GM23248 (cell line): ENCODE measurements at regions not wholly inside any gene's neighbourhood (a gene's known extent, or its start where the extent isn't known, plus 50 kb on each side); places are given as distances from the start of the nearest gene placed in this dataset.

ENCODE experiments used
- DNase-seq: peaks from one replicate; pipeline ENCODE4 v3.0.0-alpha.2; 2015
- H2AFZ ChIP-seq: fragments of 200-600 bp; sonication (generic); 2 replicates; pipeline ENCODE4 v1.6.1; 2016; ENCODE audit warnings: antibody characterized with exemption
- H3F3A ChIP-seq: fragments of 200-600 bp; sonication (generic); 2 replicates; pipeline ENCODE4 v1.6.1; 2016; ENCODE audit warnings: mild to moderate bottlenecking, antibody characterized with exemption, mixed run types; ENCODE audit not compliant: insufficient read depth
- H3K27ac ChIP-seq: fragments of 200-600 bp; sonication (generic); 2 replicates; pipeline ENCODE4 v1.5.1; 2016; ENCODE audit warnings: mild to moderate bottlenecking
- H3K27me3 ChIP-seq: fragments of 200-600 bp; sonication (generic); replicated peaks from 2 replicates; pipeline ENCODE4 v1.6.1; 2016; ENCODE audit warnings: mild to moderate bottlenecking; ENCODE audit not compliant: insufficient read depth
- H3K36me3 ChIP-seq: fragments of 200-600 bp; sonication (generic); 2 replicates; pipeline ENCODE4 v1.6.1; 2016; ENCODE audit warnings: low read depth, mild to moderate bottlenecking
- H3K4me1 ChIP-seq: fragments of 200-600 bp; sonication (generic); 2 replicates; pipeline ENCODE4 v1.6.1; 2016; ENCODE audit warnings: mild to moderate bottlenecking; ENCODE audit not compliant: insufficient read depth
- H3K4me2 ChIP-seq: fragments of 200-600 bp; sonication (generic); one replicate; pipeline ENCODE4 v1.6.1; 2016; ENCODE audit warnings: mild to moderate bottlenecking; ENCODE audit not compliant: unreplicated experiment
- H3K4me3 ChIP-seq: fragments of 200-600 bp; sonication (generic); 2 replicates; pipeline ENCODE4 v1.5.1; 2016; ENCODE audit warnings: mild to moderate bottlenecking
- H3K79me2 ChIP-seq: fragments of 200-600 bp; sonication (generic); 2 replicates; pipeline ENCODE4 v1.6.1; 2016; ENCODE audit warnings: mild to moderate bottlenecking; ENCODE audit not compliant: insufficient read depth
- H3K9ac ChIP-seq: fragments of 200-600 bp; sonication (generic); 2 replicates; pipeline ENCODE4 v1.6.1; 2016; ENCODE audit warnings: mild to moderate bottlenecking
- H3K9me2 ChIP-seq: fragments of 200-600 bp; sonication (generic); 2 replicates; pipeline ENCODE4 v1.6.1; 2016; ENCODE audit warnings: mixed run types, mild to moderate bottlenecking, moderate library complexity; ENCODE audit not compliant: insufficient read depth
- H3K9me3 ChIP-seq: fragments of 200-600 bp; sonication (generic); one replicate; pipeline ENCODE4 v1.6.1; 2017; ENCODE audit warnings: low read depth
- H4K20me1 ChIP-seq: fragments of 200-600 bp; sonication (generic); 2 replicates; pipeline ENCODE4 v1.6.0; 2016; ENCODE audit not compliant: insufficient read depth
- EZH2 ChIP-seq: fragments of 200-600 bp; sonication (generic); IDR thresholded peaks from 2 replicates; pipeline ENCODE4 v1.6.1; 2018; ENCODE audit warnings: antibody characterized with exemption, mild to moderate bottlenecking; ENCODE audit not compliant: insufficient read depth, poor library complexity, severe bottlenecking
- EZH2phosphoT487 ChIP-seq: fragments of 200-600 bp; sonication (generic); IDR thresholded peaks from 2 replicates; pipeline ENCODE4 v1.6.1; 2018; ENCODE audit warnings: antibody characterized with exemption, moderate library complexity, mild to moderate bottlenecking, low read depth; ENCODE audit not compliant: insufficient read depth
- WGBS, 2 experiments: methylation state at CpG; one replicate each; pipeline ENCODE4 v1.1.6; 2015 to 2017; ENCODE audit warnings: low lambda C conversion rate in 2 of 2, low coverage in 1 of 2; ENCODE audit errors: missing lambda C conversion rate in 2 of 2; 5-methylcytosine and 5-hydroxymethylcytosine counted together
- in situ Hi-C: fragments of 300-500 bp; cut with MboI; formaldehyde crosslinking; loops from 2 replicates; pipeline ENCODE4 v1.15.0; 2020

- H3K4me2 ChIP-seq = no peak overlapping the region
- no peak overlapping the region for H3K27ac ChIP-seq
- H2AFZ ChIP-seq = no peak overlapping the region
- TF ChIP-seq EZH2 = no peak
- H3K27me3 ChIP-seq = no peaks in the 10 kb centered on the region
- 3 to 8% methylated on average over 6 of the region's 6 CpGs for WGBS, 2 experiments
- no peaks in the 10 kb centered on the region for H3K36me3 ChIP-seq
- no peaks in the 10 kb centered on the region for H4K20me1 ChIP-seq
- DNase-seq = no peak
- no peak overlapping the region for H3K9ac ChIP-seq
- no peaks in the 10 kb centered on the region for H3K9me3 ChIP-seq
- no peaks in the 10 kb centered on the region for H3K4me1 ChIP-seq
- in situ Hi-C loops = no loop called here
- no peaks in the 10 kb centered on the region for H3F3A ChIP-seq
- no peaks in the 10 kb centered on the region for H3K9me2 ChIP-seq
- H3K4me3 ChIP-seq = no peak overlapping the region
- no peaks in the 10 kb centered on the region for H3K79me2 ChIP-seq
Observed at GRCh38 chr10:81093056-81093455, 555.4 kb downstream of the SH2D4B start.

- in situ Hi-C loops = no loop called here
- no peak for DNase-seq
- Histone ChIP-seq H3K27me3 (no peaks in the 10 kb centered on the region), H3K27ac (no peak overlapping the region), H3K4me3 (no peak overlapping the region), H3K79me2 (no peaks in the 10 kb centered on the region), H3K9me3 (no peaks in the 10 kb centered on the region), H2AFZ (no peak overlapping the region), H3K4me1 (no peaks in the 10 kb centered on the region), H4K20me1 (no peaks in the 10 kb centered on the region), H3F3A (no peaks in the 10 kb centered on the region), H3K9me2 (no peaks in the 10 kb centered on the region), H3K4me2 (no peak overlapping the region), H3K9ac (no peak overlapping the region), H3K36me3 (no peaks in the 10 kb centered on the region)
- 43 to 51% methylated on average over 2 of the region's 2 CpGs for WGBS, 2 experiments
- TF ChIP-seq EZH2phosphoT487 (no peak), EZH2 (no peak)
Observed at GRCh38 chr10:81095238-81095637, 557.5 kb downstream of the SH2D4B start.

GRCh38 chr10:81096558-81096957 is 558.9 kb downstream of the SH2D4B start:
- no peak overlapping the region for H3K9ac ChIP-seq
- H3K36me3 ChIP-seq = no peaks in the 10 kb centered on the region
- WGBS, 2 experiments = 29 to 43% methylated on average over 1 of the region's 1 CpG
- no peak overlapping the region for H3K4me3 ChIP-seq
- no peak for DNase-seq
- no peaks in the 10 kb centered on the region for H3K9me2 ChIP-seq
- no peak overlapping the region for H3K4me2 ChIP-seq
- no peak overlapping the region for H2AFZ ChIP-seq
- H3K9me3 ChIP-seq = no peaks in the 10 kb centered on the region
- no peaks in the 10 kb centered on the region for H3F3A ChIP-seq
- in situ Hi-C loops = no loop called here
- H3K27me3 ChIP-seq = no peaks in the 10 kb centered on the region
- H3K79me2 ChIP-seq = no peaks in the 10 kb centered on the region
- H3K4me1 ChIP-seq = no peaks in the 10 kb centered on the region
- no peak overlapping the region for H3K27ac ChIP-seq
- no peak for TF ChIP-seq EZH2
- TF ChIP-seq EZH2phosphoT487 = no peak
- no peaks in the 10 kb centered on the region for H4K20me1 ChIP-seq

- Histone ChIP-seq H3K9me2 (no peaks in the 10 kb centered on the region), H3K9ac (no peak overlapping the region), H3K4me3 (no peak overlapping the region), H3K9me3 (no peaks in the 10 kb centered on the region), H3K79me2 (no peaks in the 10 kb centered on the region), H4K20me1 (no peaks in the 10 kb centered on the region), H3K4me1 (no peaks in the 10 kb centered on the region), H3K27ac (no peak overlapping the region), H3K36me3 (no peaks in the 10 kb centered on the region), H3F3A (no peaks in the 10 kb centered on the region), H3K4me2 (no peak overlapping the region), H3K27me3 (no peaks in the 10 kb centered on the region), H2AFZ (no peak overlapping the region)
- no peak for TF ChIP-seq EZH2
- no peak for TF ChIP-seq EZH2phosphoT487
- DNase-seq = no peak
- in situ Hi-C loops = no loop called here
Observed at GRCh38 chr10:81101062-81101461, 563.4 kb downstream of the SH2D4B start.

- no peak for TF ChIP-seq EZH2
- no peak for TF ChIP-seq EZH2phosphoT487
- Histone ChIP-seq H3K9ac (no peak overlapping the region), H3K9me3 (no peaks in the 10 kb centered on the region), H3K27me3 (no peaks in the 10 kb centered on the region), H3F3A (no peaks in the 10 kb centered on the region), H3K4me2 (no peak overlapping the region), H3K4me1 (no peaks in the 10 kb centered on the region), H3K9me2 (no peaks in the 10 kb centered on the region), H2AFZ (no peak overlapping the region), H3K36me3 (no peaks in the 10 kb centered on the region), H3K79me2 (no peaks in the 10 kb centered on the region), H3K4me3 (no peak overlapping the region), H4K20me1 (no peaks in the 10 kb centered on the region), H3K27ac (no peak overlapping the region)
- 6 to 15% methylated on average over 3 of the region's 3 CpGs for WGBS, 2 experiments
- in situ Hi-C loops = no loop called here
- DNase-seq = no peak
Observed at GRCh38 chr10:81104494-81104893, 566.8 kb downstream of the SH2D4B start.
